ENCODE measurements at regions not wholly inside any gene's neighbourhood (a gene's known extent, or its start where the extent isn't known, plus 50 kb on each side); places are given as distances from the start of the nearest gene placed in this dataset.
"Not testable (repeated sequence)": the region's sequence is repeated elsewhere in the genome, so short reads cannot be mapped to it uniquely, and the experiment has no call there.

DNA sequence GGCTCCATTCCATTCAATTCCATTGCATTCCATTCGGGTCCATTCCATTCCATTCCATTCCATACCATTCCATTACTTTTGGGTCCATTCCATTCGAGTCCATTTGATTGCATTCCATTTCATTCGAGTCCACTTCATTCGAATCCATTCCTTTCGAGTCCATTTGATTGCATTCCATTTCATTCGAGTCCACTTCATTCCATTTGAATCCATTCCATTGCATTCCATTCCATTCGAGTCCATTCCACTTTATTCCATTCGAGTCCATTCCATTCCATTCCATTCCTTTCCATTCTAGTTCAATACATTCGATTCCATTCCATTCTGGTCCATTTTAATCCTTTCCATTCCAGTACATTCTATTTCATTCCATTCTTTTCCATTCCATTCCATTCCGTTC lies 334.0 kb downstream of the ZNF33B start:
- peaks cover 5% of the 10 kb centered on the region for H3K36me3 Mint-ChIP-seq
- DNase-seq (no peak), ATAC-seq (replicated peaks in 1 of 4) (no peak)
- H3K27me3 Mint-ChIP-seq, result no peaks in the 10 kb centered on the region
- 76% methylated on average over 10 of the region's 10 CpGs for WGBS (ENCODE audit: insufficient coverage)
- H3K4me3 ChIP-seq (ENCODE audit: control insufficient read depth in 1 of 2, extremely low read depth in 1 of 2, low read length in 1 of 2), result no peak overlapping the region
- POLR2A ChIA-PET, result no interaction called here
- no peaks in the 10 kb centered on the region for H3K4me1 Mint-ChIP-seq
- no peaks in the 10 kb centered on the region for H3K36me3 ChIP-seq (ENCODE audit: control insufficient read depth in 2 of 2, extremely low read depth in 1 of 2, insufficient read depth in 1 of 2, low read length in 1 of 2)
- no peak overlapping the region for H3K27ac ChIP-seq (ENCODE audit: low read length)
- peaks cover 67 to 97% (median 92%) of the 10 kb centered on the region in 3 donors for H3K9me3 Mint-ChIP-seq
- H3K4me3 Mint-ChIP-seq, result no peak overlapping the region
- H3K27me3 ChIP-seq (replicated peaks in 1 of 2; ENCODE audit: control insufficient read depth in 2 of 2, extremely low read depth in 1 of 2, insufficient read depth in 2 of 2, low read length in 1 of 2), result no peaks in the 10 kb centered on the region
- no peak overlapping the region for H3K27ac Mint-ChIP-seq
- peaks cover 18% of the 10 kb centered on the region for H3K9me3 ChIP-seq
- CTCF ChIA-PET, result no interaction called here
- H3K4me1 ChIP-seq (ENCODE audit: control insufficient read depth in 1 of 2, extremely low read depth in 1 of 2, insufficient read depth in 2 of 2, low read length in 2 of 2), result no peaks in the 10 kb centered on the region

GRCh38 chr10:42281896-42282295 lies 356.5 kb downstream of the ZNF33B start:
- H3K27ac ChIP-seq (ENCODE audit: low read length); H3K27me3 Mint-ChIP-seq; H3K4me1 ChIP-seq (ENCODE audit: control insufficient read depth in 1 of 2, extremely low read depth in 1 of 2, insufficient read depth in 2 of 2, low read length in 2 of 2); H3K4me1 Mint-ChIP-seq; H3K9me3 ChIP-seq; H3K27ac Mint-ChIP-seq; H3K27me3 ChIP-seq (replicated peaks in 1 of 2; ENCODE audit: control insufficient read depth in 2 of 2, extremely low read depth in 1 of 2, insufficient read depth in 2 of 2, low read length in 1 of 2); H3K9me3 Mint-ChIP-seq; H3K4me3 Mint-ChIP-seq; DNase-seq; POLR2A ChIA-PET; H3K4me3 ChIP-seq (ENCODE audit: control insufficient read depth in 1 of 2, extremely low read depth in 1 of 2, low read length in 1 of 2); ATAC-seq (replicated peaks in 1 of 4); CTCF ChIA-PET; H3K36me3 Mint-ChIP-seq; H3K36me3 ChIP-seq (ENCODE audit: control insufficient read depth in 2 of 2, extremely low read depth in 1 of 2, insufficient read depth in 1 of 2, low read length in 1 of 2): not testable (repeated sequence)
- WGBS (ENCODE audit: insufficient coverage), result 83% methylated on average over 19 of the region's 21 CpGs

GRCh38 chr10:42269788-42270187 lies 368.6 kb downstream of the ZNF33B start:
- H3K27me3 ChIP-seq (replicated peaks in 1 of 2; ENCODE audit: control insufficient read depth in 2 of 2, extremely low read depth in 1 of 2, insufficient read depth in 2 of 2, low read length in 1 of 2); H3K36me3 ChIP-seq (ENCODE audit: control insufficient read depth in 2 of 2, extremely low read depth in 1 of 2, insufficient read depth in 1 of 2, low read length in 1 of 2); DNase-seq; POLR2A ChIA-PET; H3K36me3 Mint-ChIP-seq; H3K27ac Mint-ChIP-seq; H3K27me3 Mint-ChIP-seq; H3K27ac ChIP-seq (ENCODE audit: low read length); ATAC-seq (replicated peaks in 1 of 4); H3K4me3 Mint-ChIP-seq; H3K4me3 ChIP-seq (ENCODE audit: control insufficient read depth in 1 of 2, extremely low read depth in 1 of 2, low read length in 1 of 2); H3K9me3 ChIP-seq; H3K4me1 Mint-ChIP-seq; H3K4me1 ChIP-seq (ENCODE audit: control insufficient read depth in 1 of 2, extremely low read depth in 1 of 2, insufficient read depth in 2 of 2, low read length in 2 of 2); CTCF ChIA-PET: not testable (repeated sequence)
- H3K9me3 Mint-ChIP-seq, result peaks cover 2 to 19% (median 7%) of the 10 kb centered on the region in 3 donors
- WGBS (ENCODE audit: insufficient coverage), result no CpG with 5 or more reads among the region's 4 CpGs

DNA sequence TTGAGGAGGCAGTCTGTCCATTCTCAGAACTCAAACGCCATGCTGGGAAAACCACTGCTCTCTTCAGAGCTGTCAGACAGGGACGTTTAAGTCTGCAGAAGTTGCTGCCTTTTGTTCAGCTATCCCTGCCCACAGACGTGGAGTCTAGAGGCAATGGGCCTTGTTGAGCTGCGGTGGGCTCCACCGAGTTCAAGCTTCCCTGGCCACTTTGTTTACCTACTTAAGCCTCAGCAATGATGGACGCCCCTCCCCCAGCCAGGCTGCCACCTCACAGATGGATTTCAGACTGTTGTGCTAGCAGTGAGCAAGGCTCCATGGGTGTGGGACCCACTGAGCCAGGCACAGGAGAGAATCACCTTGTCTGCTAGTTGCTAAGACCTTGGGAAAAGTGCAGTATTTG lies 375.1 kb downstream of the ZNF33B start:
- H3K36me3 Mint-ChIP-seq; H3K4me1 ChIP-seq (ENCODE audit: control insufficient read depth in 1 of 2, extremely low read depth in 1 of 2, insufficient read depth in 2 of 2, low read length in 2 of 2); H3K4me3 Mint-ChIP-seq; H3K27ac ChIP-seq (ENCODE audit: low read length); CTCF ChIA-PET; H3K27ac Mint-ChIP-seq; H3K9me3 ChIP-seq; H3K4me3 ChIP-seq (ENCODE audit: control insufficient read depth in 1 of 2, extremely low read depth in 1 of 2, low read length in 1 of 2); H3K27me3 ChIP-seq (replicated peaks in 1 of 2; ENCODE audit: control insufficient read depth in 2 of 2, extremely low read depth in 1 of 2, insufficient read depth in 2 of 2, low read length in 1 of 2); H3K27me3 Mint-ChIP-seq; POLR2A ChIA-PET; DNase-seq; H3K36me3 ChIP-seq (ENCODE audit: control insufficient read depth in 2 of 2, extremely low read depth in 1 of 2, insufficient read depth in 1 of 2, low read length in 1 of 2); ATAC-seq (replicated peaks in 1 of 4); H3K4me1 Mint-ChIP-seq: not testable (repeated sequence)
- peaks cover 4 to 27% (median 16%) of the 10 kb centered on the region in 3 donors for H3K9me3 Mint-ChIP-seq
- WGBS (ENCODE audit: insufficient coverage), result no CpG with 5 or more reads among the region's 6 CpGs

DNA sequence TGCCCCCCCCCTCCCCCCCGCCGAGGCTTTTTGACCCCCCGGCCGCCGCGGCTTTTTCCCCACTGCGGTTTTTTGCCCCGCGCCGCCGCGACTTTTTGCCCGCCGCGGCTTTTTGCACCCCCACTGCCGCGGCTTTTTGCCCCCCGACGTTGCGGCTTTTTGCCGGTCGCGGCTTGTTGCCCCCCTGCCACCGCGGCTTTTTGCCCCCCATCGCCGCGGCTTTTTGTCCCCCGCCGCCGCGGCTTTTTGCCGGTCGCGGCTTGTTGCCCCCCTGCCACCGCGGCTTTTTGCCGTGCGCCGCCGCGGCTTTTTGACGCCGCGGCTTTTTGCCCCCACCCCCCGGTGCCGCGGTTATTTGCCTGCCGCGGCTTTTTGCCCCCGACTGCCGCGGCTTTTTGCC lies 395.4 kb downstream of the ZNF33B start:
- peaks cover 26 to 34% of the 10 kb centered on the region in 2 donors for H3K27me3 Mint-ChIP-seq
- H3K4me1 ChIP-seq (ENCODE audit: control insufficient read depth in 1 of 2, extremely low read depth in 1 of 2, insufficient read depth in 2 of 2, low read length in 2 of 2); H3K27ac Mint-ChIP-seq; H3K36me3 ChIP-seq (ENCODE audit: control insufficient read depth in 2 of 2, extremely low read depth in 1 of 2, insufficient read depth in 1 of 2, low read length in 1 of 2); DNase-seq; H3K36me3 Mint-ChIP-seq; H3K4me1 Mint-ChIP-seq; H3K4me3 Mint-ChIP-seq; ATAC-seq (replicated peaks in 1 of 4); CTCF ChIA-PET; H3K27me3 ChIP-seq (replicated peaks in 1 of 2; ENCODE audit: control insufficient read depth in 2 of 2, extremely low read depth in 1 of 2, insufficient read depth in 2 of 2, low read length in 1 of 2); H3K9me3 ChIP-seq; H3K4me3 ChIP-seq (ENCODE audit: control insufficient read depth in 1 of 2, extremely low read depth in 1 of 2, low read length in 1 of 2); H3K27ac ChIP-seq (ENCODE audit: low read length); H3K9me3 Mint-ChIP-seq; POLR2A ChIA-PET: not testable (repeated sequence)
- 33% methylated on average over 25 of the region's 53 CpGs for WGBS (ENCODE audit: insufficient coverage)

- H3K27me3 ChIP-seq (replicated peaks in 1 of 2; ENCODE audit: control insufficient read depth in 2 of 2, extremely low read depth in 1 of 2, insufficient read depth in 2 of 2, low read length in 1 of 2), result peaks cover 0 to 7% of the 10 kb centered on the region in 2 experiments
- peaks cover 0 to 3% of the 10 kb centered on the region in 2 experiments for H3K4me1 ChIP-seq (ENCODE audit: control insufficient read depth in 1 of 2, extremely low read depth in 1 of 2, insufficient read depth in 2 of 2, low read length in 2 of 2)
- no peak overlapping the region for H3K27ac ChIP-seq (ENCODE audit: low read length)
- Mint-ChIP-seq H3K9me3 (peaks cover 4 to 10% (median 6%) of the 10 kb centered on the region in 3 donors), H3K27ac (no peak overlapping the region), H3K4me1 (peaks cover 0 to 6% (median 2%) of the 10 kb centered on the region in 3 donors), H3K27me3 (peaks cover 25 to 33% of the 10 kb centered on the region in 2 donors), H3K36me3 (no peaks in the 10 kb centered on the region), H3K4me3 (peak overlapping the region in 2 of 3 donors; percentile 21 to 25)
- ChIA-PET CTCF (no interaction called here), POLR2A (no interaction called here)
- 48% methylated on average over 62 of the region's 85 CpGs for WGBS (ENCODE audit: insufficient coverage)
- H3K9me3 ChIP-seq, result no peaks in the 10 kb centered on the region
- no peaks in the 10 kb centered on the region for H3K36me3 ChIP-seq (ENCODE audit: control insufficient read depth in 2 of 2, extremely low read depth in 1 of 2, insufficient read depth in 1 of 2, low read length in 1 of 2)
- no peak overlapping the region for H3K4me3 ChIP-seq (ENCODE audit: control insufficient read depth in 1 of 2, extremely low read depth in 1 of 2, low read length in 1 of 2)
- DNase-seq, result no peak
- ATAC-seq (replicated peaks in 1 of 4), result no peak
These were observed 396.1 kb downstream of the ZNF33B start for GRCh38 chr10:42242135-42242805.

DNA sequence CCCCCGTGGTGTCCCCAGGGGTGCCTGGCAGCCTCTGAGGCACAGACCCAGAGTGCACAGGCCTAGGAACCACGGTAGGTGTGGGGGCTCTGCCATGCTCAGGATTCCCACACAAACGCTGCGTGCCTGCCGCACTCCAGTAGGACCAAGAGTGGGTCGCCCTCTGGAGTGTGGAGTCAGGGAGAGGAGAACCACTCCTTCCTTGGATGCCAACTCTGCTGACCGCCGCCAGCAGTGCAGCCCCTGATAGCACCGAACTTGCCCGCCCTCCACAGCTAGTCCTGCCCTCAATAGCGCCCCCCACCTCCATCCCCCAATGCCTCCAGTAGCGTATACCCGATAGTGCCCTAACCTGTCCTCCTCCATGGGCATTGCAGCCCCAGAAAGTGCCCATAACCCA lies 402.0 kb downstream of the ZNF33B start:
- H3K27me3 ChIP-seq (replicated peaks in 1 of 2; ENCODE audit: control insufficient read depth in 2 of 2, extremely low read depth in 1 of 2, insufficient read depth in 2 of 2, low read length in 1 of 2); H3K27me3 Mint-ChIP-seq; H3K4me1 Mint-ChIP-seq; H3K36me3 ChIP-seq (ENCODE audit: control insufficient read depth in 2 of 2, extremely low read depth in 1 of 2, insufficient read depth in 1 of 2, low read length in 1 of 2); H3K27ac ChIP-seq (ENCODE audit: low read length); H3K27ac Mint-ChIP-seq; H3K9me3 Mint-ChIP-seq; CTCF ChIA-PET; H3K4me3 ChIP-seq (ENCODE audit: control insufficient read depth in 1 of 2, extremely low read depth in 1 of 2, low read length in 1 of 2); H3K36me3 Mint-ChIP-seq; H3K4me3 Mint-ChIP-seq; POLR2A ChIA-PET; H3K9me3 ChIP-seq; H3K4me1 ChIP-seq (ENCODE audit: control insufficient read depth in 1 of 2, extremely low read depth in 1 of 2, insufficient read depth in 2 of 2, low read length in 2 of 2); DNase-seq; ATAC-seq (replicated peaks in 1 of 4): not testable (repeated sequence)
- 90% methylated on average over 8 of the region's 13 CpGs for WGBS (ENCODE audit: insufficient coverage)

Measured in T-cell (primary cell).